ENCODE measurements at regions not wholly inside any gene's neighbourhood (a gene's known extent, or its start where the extent isn't known, plus 50 kb on each side); places are given as distances from the start of the nearest gene placed in this dataset.
"Not testable (repeated sequence)": the region's sequence is repeated elsewhere in the genome, so short reads cannot be mapped to it uniquely, and the experiment has no call there.

DNA sequence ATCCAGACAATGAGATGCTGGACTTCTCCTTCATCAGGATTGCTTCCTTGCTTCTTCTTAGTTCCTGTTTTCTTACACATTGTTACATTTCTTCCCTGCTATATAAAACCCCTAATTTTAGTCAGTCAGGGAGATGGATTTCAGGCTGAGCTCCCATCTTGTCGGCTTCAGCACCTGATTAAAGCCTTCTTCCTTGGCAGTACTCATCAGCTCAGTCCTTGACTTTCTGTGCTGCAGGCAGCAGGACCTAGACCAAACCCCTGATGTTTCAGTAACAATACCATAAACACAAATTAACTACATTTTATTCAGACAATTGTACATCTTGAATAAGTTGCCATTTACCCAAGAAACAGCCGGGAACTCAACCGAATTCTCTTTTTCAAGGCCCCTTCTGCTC is 156.4 kb upstream of the RREB1 start:
- Mint-ChIP-seq H3K9me3 (peaks cover 5 to 17% (median 9%) of the 10 kb centered on the region in 7 donors), H3K36me3 (no peaks in the 10 kb centered on the region), H3K27me3 (ENCODE audit: low read depth in 3 of 3) (peaks cover 0 to 2% (median 2%) of the 10 kb centered on the region in 3 donors), H3K27ac (peak overlapping the region in 1 of 7 donors; percentile 38), H3K4me3 (no peak overlapping the region), H3K4me1 (peaks cover 5% of the 10 kb centered on the region)
- H2AFZ ChIP-seq (ENCODE audit: insufficient read depth, low read depth, low read length, poor library complexity, severe bottlenecking): no peak overlapping the region
- intact Hi-C loops (cut with micrococcal nuclease): no loop called here
- TF ChIP-seq, protein P1, sequence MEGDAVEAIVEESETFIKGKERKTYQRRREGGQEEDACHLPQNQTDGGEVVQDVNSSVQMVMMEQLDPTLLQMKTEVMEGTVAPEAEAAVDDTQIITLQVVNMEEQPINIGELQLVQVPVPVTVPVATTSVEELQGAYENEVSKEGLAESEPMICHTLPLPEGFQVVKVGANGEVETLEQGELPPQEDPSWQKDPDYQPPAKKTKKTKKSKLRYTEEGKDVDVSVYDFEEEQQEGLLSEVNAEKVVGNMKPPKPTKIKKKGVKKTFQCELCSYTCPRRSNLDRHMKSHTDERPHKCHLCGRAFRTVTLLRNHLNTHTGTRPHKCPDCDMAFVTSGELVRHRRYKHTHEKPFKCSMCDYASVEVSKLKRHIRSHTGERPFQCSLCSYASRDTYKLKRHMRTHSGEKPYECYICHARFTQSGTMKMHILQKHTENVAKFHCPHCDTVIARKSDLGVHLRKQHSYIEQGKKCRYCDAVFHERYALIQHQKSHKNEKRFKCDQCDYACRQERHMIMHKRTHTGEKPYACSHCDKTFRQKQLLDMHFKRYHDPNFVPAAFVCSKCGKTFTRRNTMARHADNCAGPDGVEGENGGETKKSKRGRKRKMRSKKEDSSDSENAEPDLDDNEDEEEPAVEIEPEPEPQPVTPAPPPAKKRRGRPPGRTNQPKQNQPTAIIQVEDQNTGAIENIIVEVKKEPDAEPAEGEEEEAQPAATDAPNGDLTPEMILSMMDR (IDR thresholded peaks at IDR 0.05): no peak
- no peak overlapping the region for H3K9ac ChIP-seq (ENCODE audit: insufficient read depth, low read length, poor library complexity, severe bottlenecking)
- peaks cover 0 to 10% of the 10 kb centered on the region in 2 donors for H3K9me3 ChIP-seq (replicated peaks in 1 of 2; ENCODE audit: control insufficient read depth in 1 of 2, insufficient read depth in 1 of 2, low read length in 2 of 2)
- H3K27me3 ChIP-seq (ENCODE audit: control insufficient read depth in 2 of 2, insufficient read depth in 2 of 2, low read length in 2 of 2): no peaks in the 10 kb centered on the region
- no peaks in the 10 kb centered on the region for H3K36me3 ChIP-seq (replicated peaks in 1 of 2; ENCODE audit: control insufficient read depth in 1 of 2, insufficient read depth in 2 of 2, low read length in 2 of 2)
- H3K4me2 ChIP-seq (replicated peaks; ENCODE audit: extremely low read depth, low read length, poor library complexity, severe bottlenecking): no peak overlapping the region
- peak in 1 of 3 donors; percentile 11 for DNase-seq
- WGBS (ENCODE audit: insufficient coverage): 92% methylated on average over 3 of the region's 3 CpGs
- H3K4me3 ChIP-seq (replicated peaks in 1 of 3; ENCODE audit: low read depth in 2 of 3, low read length in 3 of 3): no peak overlapping the region
- H3K27ac ChIP-seq (ENCODE audit: low read depth in 1 of 2, low read length in 2 of 2): no peak overlapping the region
- no peaks in the 10 kb centered on the region for H3K4me1 ChIP-seq (ENCODE audit: control insufficient read depth in 1 of 2, insufficient read depth in 2 of 2, low read length in 2 of 2)
- no peaks in the 10 kb centered on the region for H4K20me1 ChIP-seq (ENCODE audit: insufficient read depth, low read length)
- no peaks in the 10 kb centered on the region for H3K79me2 ChIP-seq (ENCODE audit: insufficient read depth, low read length)

DNA sequence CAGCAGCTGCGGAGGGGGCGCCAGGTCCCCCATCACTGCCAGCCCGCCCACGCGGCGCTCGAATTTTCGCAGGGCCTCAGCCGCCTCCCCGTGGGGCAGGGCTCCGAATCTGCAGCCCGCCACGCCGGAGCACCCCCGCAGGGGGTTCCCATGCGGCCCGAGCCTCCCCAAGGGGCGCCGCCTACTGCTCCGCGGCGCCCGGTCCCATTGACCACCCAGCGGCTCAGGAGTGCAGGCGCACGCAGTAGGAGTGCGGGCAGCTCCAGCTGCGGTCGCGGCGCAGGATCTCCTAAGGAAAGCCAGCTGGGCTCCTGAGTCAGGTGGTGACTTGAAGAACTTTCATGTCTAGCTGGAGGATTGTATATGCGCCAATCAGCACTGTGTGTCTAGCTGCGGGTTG is 155.3 kb upstream of the RREB1 start:
- H3K36me3 ChIP-seq (replicated peaks in 1 of 2; ENCODE audit: control insufficient read depth in 1 of 2, insufficient read depth in 2 of 2, low read length in 2 of 2): no peaks in the 10 kb centered on the region
- H3K27me3 Mint-ChIP-seq (ENCODE audit: low read depth in 3 of 3): peaks cover 0 to 2% (median 2%) of the 10 kb centered on the region in 3 donors
- no peak for DNase-seq

DNA sequence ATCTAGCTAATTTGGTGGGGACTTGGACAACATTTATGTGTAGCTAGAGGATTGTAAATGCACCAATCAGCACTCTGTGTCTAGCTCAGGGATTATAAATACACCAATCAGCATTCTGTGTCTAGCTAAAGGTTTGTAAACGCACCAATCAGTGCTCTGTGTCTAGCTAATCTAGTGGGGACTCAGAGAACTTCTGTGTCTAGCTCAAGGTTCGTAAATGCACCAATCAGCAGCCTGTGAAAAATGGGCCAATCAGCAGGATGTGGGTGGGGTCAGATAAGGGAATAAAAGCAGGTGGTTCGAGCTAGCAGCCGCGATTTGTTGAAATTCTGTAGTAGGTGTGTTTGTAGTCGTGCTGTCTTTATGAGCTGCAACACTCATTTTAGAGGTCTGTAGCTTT is 154.8 kb upstream of the RREB1 start:
- H2AFZ ChIP-seq (ENCODE audit: insufficient read depth, low read depth, low read length, poor library complexity, severe bottlenecking); H3K27ac ChIP-seq (ENCODE audit: low read depth in 1 of 2, low read length in 2 of 2); intact Hi-C loops (cut with micrococcal nuclease); H3K4me1 ChIP-seq (ENCODE audit: control insufficient read depth in 1 of 2, insufficient read depth in 2 of 2, low read length in 2 of 2); H3K27me3 Mint-ChIP-seq (ENCODE audit: low read depth in 3 of 3); H3K9ac ChIP-seq (ENCODE audit: insufficient read depth, low read length, poor library complexity, severe bottlenecking); H3K9me3 ChIP-seq (replicated peaks in 1 of 2; ENCODE audit: control insufficient read depth in 1 of 2, insufficient read depth in 1 of 2, low read length in 2 of 2); H3K79me2 ChIP-seq (ENCODE audit: insufficient read depth, low read length); DNase-seq; H3K36me3 Mint-ChIP-seq; H3K4me3 ChIP-seq (replicated peaks in 1 of 3; ENCODE audit: low read depth in 2 of 3, low read length in 3 of 3); H3K36me3 ChIP-seq (replicated peaks in 1 of 2; ENCODE audit: control insufficient read depth in 1 of 2, insufficient read depth in 2 of 2, low read length in 2 of 2); H3K4me1 Mint-ChIP-seq; H3K4me2 ChIP-seq (replicated peaks; ENCODE audit: extremely low read depth, low read length, poor library complexity, severe bottlenecking); H3K4me3 Mint-ChIP-seq; H3K27me3 ChIP-seq (ENCODE audit: control insufficient read depth in 2 of 2, insufficient read depth in 2 of 2, low read length in 2 of 2); H4K20me1 ChIP-seq (ENCODE audit: insufficient read depth, low read length): not testable (repeated sequence)
- Mint-ChIP-seq H3K27ac (peak overlapping the region in 1 of 7 donors; percentile 74), H3K9me3 (peaks cover 5 to 17% (median 9%) of the 10 kb centered on the region in 7 donors)
- WGBS (ENCODE audit: insufficient coverage): 89% methylated on average over 3 of the region's 6 CpGs

More for the DNA sequence above, 155.3 kb upstream of the RREB1 start:
- no peak overlapping the region for H3K4me3 ChIP-seq (replicated peaks in 1 of 3; ENCODE audit: low read depth in 2 of 3, low read length in 3 of 3)
- no peak overlapping the region for H3K4me2 ChIP-seq (replicated peaks; ENCODE audit: extremely low read depth, low read length, poor library complexity, severe bottlenecking)
- H3K4me1 ChIP-seq (ENCODE audit: control insufficient read depth in 1 of 2, insufficient read depth in 2 of 2, low read length in 2 of 2): no peaks in the 10 kb centered on the region
- TF ChIP-seq, protein P1 (IDR thresholded peaks at IDR 0.05): no peak
- no peaks in the 10 kb centered on the region for H3K27me3 ChIP-seq (ENCODE audit: control insufficient read depth in 2 of 2, insufficient read depth in 2 of 2, low read length in 2 of 2)
- no peak overlapping the region for H3K9ac ChIP-seq (ENCODE audit: insufficient read depth, low read length, poor library complexity, severe bottlenecking)
- H2AFZ ChIP-seq (ENCODE audit: insufficient read depth, low read depth, low read length, poor library complexity, severe bottlenecking): no peak overlapping the region
- no peaks in the 10 kb centered on the region for H4K20me1 ChIP-seq (ENCODE audit: insufficient read depth, low read length)
- no peak overlapping the region for H3K27ac ChIP-seq (ENCODE audit: low read depth in 1 of 2, low read length in 2 of 2)
- Mint-ChIP-seq H3K4me1 (peaks cover 5% of the 10 kb centered on the region), H3K4me3 (no peak overlapping the region), H3K36me3 (no peaks in the 10 kb centered on the region), H3K27ac (no peak overlapping the region), H3K9me3 (peaks cover 5 to 17% (median 9%) of the 10 kb centered on the region in 7 donors)
- WGBS (ENCODE audit: insufficient coverage): 94% methylated on average over 31 of the region's 33 CpGs
- intact Hi-C loops (cut with micrococcal nuclease): no loop called here
- peaks cover 0 to 10% of the 10 kb centered on the region in 2 donors for H3K9me3 ChIP-seq (replicated peaks in 1 of 2; ENCODE audit: control insufficient read depth in 1 of 2, insufficient read depth in 1 of 2, low read length in 2 of 2)
- no peaks in the 10 kb centered on the region for H3K79me2 ChIP-seq (ENCODE audit: insufficient read depth, low read length)

Measured in CD14-positive monocyte (primary cell).